DND-41 (cell line): ENCODE measurements at regions not wholly inside any gene's neighbourhood (a gene's known extent, or its start where the extent isn't known, plus 50 kb on each side); places are given as distances from the start of the nearest gene placed in this dataset.

Source experiments
- EZH2 ChIP-seq: IDR thresholded peaks from 3 replicates; pipeline ENCODE4 v1.6.1; 2012; ENCODE audit warnings: borderline replicate concordance, low read depth, mild to moderate bottlenecking, moderate library complexity, low read length, inconsistent platforms; ENCODE audit not compliant: severe bottlenecking
- TF ChIP-seq, protein P1 (sequence below): IDR thresholded peaks from 2 replicates; pipeline ENCODE4 v1.5.1; 2012; ENCODE audit warnings: borderline replicate concordance, low read length, moderate library complexity, mild to moderate bottlenecking; ENCODE audit not compliant: poor library complexity, severe bottlenecking; ENCODE audit errors: extremely low read depth

DNA sequence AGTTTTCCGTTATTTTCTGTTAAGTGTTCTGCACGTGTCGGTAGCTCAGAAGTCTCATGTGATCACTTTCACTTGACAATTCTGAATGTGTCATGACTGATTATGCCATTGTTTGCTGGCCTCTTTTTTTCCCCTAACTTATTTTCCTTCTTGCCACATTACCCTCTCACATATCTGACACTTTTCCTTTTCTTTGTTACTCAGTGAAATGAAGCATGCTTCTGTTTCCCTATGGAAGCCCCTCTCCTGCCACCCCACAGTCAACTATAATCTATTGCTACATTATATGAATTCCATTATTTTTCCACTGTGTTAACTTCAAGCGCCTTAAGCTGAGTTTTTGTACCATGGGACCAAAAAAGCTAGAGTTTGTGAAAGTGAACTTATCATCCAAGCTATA lies 531.6 kb upstream of the HS3ST5 start:
- TF ChIP-seq, protein P1, sequence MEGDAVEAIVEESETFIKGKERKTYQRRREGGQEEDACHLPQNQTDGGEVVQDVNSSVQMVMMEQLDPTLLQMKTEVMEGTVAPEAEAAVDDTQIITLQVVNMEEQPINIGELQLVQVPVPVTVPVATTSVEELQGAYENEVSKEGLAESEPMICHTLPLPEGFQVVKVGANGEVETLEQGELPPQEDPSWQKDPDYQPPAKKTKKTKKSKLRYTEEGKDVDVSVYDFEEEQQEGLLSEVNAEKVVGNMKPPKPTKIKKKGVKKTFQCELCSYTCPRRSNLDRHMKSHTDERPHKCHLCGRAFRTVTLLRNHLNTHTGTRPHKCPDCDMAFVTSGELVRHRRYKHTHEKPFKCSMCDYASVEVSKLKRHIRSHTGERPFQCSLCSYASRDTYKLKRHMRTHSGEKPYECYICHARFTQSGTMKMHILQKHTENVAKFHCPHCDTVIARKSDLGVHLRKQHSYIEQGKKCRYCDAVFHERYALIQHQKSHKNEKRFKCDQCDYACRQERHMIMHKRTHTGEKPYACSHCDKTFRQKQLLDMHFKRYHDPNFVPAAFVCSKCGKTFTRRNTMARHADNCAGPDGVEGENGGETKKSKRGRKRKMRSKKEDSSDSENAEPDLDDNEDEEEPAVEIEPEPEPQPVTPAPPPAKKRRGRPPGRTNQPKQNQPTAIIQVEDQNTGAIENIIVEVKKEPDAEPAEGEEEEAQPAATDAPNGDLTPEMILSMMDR = no peak
- TF ChIP-seq EZH2 = no peak
